ENCODE measurements at regions not wholly inside any gene's neighbourhood (a gene's known extent, or its start where the extent isn't known, plus 50 kb on each side); places are given as distances from the start of the nearest gene placed in this dataset.
"Not testable (repeated sequence)": the region's sequence is repeated elsewhere in the genome, so short reads cannot be mapped to it uniquely, and the experiment has no call there.

DNA sequence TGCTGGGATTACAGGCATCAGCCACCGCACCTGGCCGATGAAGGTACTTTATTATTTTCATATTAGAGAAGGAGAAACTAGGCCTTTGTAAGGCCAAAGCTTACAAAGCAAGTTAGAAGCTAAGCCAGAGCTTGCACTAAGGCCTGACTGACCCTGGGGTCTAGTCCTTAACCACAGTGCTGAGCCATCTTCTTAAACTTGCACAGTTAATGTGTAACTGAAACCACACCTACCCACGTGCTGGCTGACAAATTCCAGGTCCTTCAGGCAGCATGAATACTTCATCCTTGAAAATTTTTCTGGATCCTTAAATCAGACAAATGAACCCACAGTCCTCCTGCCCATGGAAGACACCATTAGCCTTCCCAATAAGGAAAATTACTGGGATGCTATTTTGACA is 880.6 kb downstream of the UQCRFS1 start:
- DNase-seq, result no peak

- DNase-seq, result no peak
Observed at GRCh38 chr19:28331596-28331995, 881.4 kb downstream of the UQCRFS1 start.

DNA sequence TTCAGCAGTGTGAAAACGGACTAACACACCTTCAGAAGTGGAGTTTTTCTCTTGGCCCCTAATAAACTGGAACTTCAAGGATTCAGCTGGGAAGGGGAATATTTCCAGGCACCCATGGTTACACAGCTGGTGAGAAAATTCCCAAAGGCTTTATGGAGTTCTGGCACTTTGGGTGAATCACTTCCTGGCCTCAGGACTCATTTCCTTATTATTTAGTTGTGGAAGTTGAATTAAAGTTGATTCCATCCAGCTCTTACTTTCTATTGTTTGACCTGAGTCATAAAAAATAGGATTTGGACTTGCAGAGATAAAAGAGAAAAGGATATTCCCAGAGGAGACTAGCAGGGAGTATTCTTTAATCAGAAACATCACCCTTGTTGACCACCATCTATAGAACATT is 882.1 kb downstream of the UQCRFS1 start:
- no peak for DNase-seq

- DNase-seq, result no peak
Observed at GRCh38 chr19:28329429-28329828, 883.5 kb downstream of the UQCRFS1 start.

DNA sequence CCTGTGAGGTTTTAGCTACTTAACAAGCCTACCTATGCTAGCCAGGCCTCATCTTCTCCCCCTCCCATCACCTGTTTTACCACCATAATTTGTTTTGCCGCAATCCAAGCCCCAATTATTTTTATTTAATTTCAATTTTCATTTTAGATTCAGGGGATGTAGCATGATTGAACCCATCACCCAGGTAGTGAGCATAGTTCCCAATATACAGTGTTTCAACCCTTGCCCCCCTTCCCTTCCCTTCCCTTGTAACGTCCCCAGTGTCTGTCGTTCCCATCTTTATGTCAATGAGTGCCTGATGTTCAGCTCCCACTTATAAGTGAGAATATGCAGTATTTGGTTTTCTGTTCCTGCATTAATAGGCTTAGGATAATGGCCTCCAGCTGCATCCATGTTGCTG is 885.0 kb downstream of the UQCRFS1 start:
- no peak for DNase-seq

DNA sequence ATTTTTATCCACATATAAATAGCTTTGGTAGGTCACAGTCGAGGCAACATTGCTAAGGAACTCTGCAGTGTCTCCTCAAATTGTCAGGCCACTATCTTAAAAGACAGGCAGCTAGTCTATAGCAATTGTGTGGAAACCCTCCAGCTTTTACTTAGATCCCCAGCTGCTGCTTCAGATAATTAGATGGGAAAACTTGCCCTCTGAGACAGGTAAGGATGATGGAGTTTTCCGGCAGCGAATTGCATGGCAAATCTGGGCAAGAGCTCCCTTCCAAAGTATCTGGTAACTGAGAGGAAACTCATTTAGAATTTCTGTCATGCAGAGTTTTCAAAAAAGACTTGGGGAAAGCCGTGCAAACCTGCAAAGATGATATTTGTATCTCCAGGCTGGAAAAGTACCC is 886.2 kb downstream of the UQCRFS1 start:
- no peak for DNase-seq

DNA sequence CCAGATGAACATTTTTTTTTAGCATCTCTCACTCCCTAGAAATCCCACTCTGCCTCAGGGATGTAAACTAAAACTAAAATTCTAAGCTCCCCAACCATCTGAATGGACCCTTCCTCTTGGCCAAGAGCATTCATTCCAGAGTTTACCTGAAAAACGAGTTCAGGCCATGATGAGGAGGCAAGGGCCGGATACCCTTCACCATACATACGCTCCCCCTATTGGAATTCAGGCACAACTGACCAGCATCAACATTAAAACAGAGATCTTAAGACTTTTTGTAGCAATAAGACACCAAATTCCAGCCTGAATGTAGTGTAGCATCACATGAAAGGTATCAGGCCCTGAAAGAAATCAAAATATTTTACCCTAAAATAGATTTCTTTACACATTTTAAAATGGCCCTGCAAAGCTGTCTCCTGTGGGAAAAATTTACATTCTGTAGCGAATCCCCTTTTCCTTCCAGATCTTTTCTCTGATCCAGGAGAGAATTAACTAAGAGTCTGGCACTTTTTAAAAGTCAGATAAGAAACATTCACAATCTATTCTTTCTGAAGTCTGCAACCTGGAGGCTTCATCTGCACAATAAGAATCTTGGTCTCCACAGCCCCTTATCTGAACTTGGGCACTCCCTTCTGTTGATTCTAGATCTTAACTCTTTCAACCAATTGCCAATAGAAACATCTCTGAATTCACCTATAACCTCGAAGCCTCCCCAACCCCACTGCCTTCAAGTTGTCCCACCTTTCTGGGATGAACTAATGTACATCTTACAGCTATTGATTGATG is 888.5 kb downstream of the UQCRFS1 start:
- no peak for DNase-seq

DNA sequence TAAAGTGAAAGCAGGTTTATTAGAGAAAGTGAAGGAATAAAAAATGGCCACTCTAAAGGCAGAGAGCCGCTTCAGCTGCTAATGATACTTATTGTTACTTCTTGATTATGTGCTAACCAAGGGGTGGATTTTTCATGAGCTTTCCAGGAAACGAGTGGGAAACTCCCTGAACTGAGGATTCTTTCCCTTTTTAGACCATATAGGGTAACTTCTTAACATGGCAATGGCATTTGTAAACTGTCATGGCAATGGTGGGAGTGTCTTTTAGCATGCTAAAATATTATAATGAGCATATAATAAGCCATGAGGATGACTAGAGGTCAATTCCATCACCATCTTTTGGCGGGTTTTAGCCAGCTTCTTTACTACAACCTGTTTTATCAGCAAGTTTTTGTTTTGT is 890.0 kb downstream of the UQCRFS1 start:
- no peak for DNase-seq

DNA sequence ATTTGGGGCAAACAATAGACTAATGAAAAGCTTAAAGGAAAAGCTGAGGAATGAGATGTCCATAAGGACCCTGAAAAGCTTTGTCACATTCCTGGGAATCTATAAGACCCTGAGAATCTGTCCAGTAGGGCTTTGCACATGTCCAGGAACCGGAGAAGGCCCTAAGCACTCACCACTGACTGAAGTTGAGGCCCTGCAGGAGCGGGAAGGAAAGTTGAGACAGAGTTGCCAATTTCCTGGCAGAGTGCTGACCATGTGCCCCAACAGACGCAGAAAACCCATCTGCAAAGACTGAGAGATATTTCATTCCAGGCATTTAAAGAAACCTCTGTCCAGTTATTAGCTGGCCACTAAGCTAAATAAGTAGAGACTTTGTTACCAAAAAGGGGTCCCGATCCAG is 890.5 kb downstream of the UQCRFS1 start:
- no peak for DNase-seq

GRCh38 chr19:28319918-28320317 is 893.0 kb downstream of the UQCRFS1 start:
- DNase-seq, result no peak

DNA sequence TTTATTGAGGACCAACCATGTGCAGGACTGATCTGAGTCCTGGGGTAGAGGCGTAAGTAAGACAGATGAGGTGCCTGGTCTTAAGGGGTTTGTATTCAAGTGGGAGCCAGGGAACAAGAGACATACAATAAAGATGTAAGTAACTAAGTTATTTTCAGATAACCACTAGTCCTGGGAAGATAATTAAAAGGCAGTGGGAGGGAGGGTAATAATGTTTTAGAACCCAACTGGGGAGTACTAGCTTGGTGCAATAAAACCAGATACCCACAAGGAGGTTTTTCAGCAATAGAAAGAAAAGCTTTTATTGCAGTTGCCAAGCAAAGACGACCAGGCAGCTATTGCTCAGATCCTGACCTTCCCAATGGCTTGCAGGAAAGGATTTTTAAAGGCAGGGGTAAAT is 893.7 kb downstream of the UQCRFS1 start:
- no peak for DNase-seq

DNA sequence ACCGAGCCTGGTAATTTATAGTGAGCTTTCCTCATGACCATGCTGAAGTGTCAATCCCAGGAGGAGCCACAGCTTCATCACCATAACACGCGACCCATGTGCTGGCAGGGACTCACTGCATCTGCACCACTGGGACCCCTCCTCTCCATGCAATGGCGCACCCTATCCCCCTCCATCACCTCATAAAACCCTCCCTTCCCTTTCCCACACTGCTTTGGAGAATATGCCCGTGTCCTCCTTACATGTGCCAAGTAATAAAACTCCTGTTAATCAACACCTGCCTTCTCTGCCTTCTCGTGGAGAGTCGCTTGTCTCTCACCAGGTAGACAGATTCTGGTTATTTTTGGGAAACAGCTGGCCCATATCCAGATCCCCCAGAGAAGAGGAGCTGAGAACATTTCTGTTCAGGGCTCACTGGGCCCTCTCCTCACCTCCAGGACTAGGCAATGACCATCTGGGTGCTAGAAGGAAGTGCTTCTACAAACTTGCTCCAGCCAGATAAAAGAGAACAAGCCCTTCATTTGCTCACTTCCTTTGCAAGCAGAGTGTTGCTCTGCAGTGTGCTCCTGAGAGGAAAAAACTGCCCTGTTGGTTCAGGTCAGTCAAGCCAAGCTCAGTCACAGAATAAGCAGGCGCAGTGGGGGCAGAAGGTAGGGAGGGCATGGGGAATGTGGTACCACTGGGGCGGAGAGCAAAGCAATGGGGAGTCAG is 894.3 kb downstream of the UQCRFS1 start:
- no peak for DNase-seq

- DNase-seq, result no peak
Observed at GRCh38 chr19:28316464-28316863, 896.5 kb downstream of the UQCRFS1 start.

GRCh38 chr19:28314756-28315155 is 898.2 kb downstream of the UQCRFS1 start:
- no peak for DNase-seq

- DNase-seq, result no peak
Observed at GRCh38 chr19:28314287-28314686, 898.7 kb downstream of the UQCRFS1 start.

GRCh38 chr19:28313633-28314032 is 899.3 kb downstream of the UQCRFS1 start:
- no peak for DNase-seq

DNA sequence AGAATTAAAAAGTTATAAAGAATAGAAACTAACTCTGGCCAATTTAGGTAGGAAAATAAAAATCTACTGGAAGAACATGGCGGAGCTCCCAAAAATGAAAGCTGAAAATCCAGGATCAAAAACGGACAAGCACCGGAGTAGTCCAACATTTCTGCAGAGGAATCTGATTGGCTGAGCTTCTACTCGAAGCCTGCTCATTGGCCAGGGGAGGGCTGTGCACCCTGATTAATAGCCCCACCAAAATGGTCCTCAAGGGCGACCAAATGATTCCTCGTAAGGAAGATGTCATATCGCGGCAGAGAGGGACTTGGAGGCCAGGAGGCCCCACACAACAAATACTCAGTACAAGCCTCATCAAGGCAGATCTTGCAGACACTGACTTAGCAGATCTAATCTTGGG is 900.7 kb downstream of the UQCRFS1 start:
- DNase-seq, result no peak

DNA sequence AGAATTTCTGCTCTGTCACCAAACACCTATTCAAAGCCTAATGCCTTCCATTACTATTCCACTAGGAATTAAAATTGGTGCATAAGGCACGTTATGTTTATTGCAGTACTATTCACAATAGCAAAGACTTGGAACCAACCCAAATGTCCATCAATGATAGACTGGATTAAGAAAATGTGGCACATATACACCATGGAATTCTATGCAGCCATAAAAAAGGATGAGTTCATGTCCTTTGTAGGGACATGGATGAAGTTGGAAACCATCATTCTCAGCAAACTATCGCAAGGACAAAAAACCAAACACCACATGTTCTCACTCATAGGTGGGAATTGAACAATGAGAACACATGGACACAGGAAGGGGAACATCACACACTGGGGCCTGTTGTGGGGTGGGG is 902.1 kb downstream of the UQCRFS1 start:
- not testable (repeated sequence) for DNase-seq

DNA sequence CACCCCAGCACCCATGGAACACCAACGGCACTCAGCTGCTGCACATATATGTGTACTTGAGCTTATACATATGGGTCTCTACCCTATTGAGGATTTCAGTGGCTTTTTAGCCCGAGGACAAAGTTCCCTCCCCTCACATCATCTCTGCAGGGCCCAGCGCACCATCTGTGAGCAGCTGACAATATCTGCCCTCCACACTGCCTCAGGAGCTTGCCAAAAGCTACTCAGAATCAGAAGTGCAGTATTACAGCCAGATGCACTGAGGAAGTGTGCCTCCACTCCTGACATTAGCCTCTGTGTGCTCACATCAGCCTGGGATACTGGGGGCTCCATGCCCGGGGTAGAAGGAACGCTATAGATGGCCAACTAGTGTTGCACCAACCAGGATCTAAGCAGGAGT is 903.9 kb downstream of the UQCRFS1 start:
- DNase-seq, result no peak

- no peak for DNase-seq
Observed at GRCh38 chr19:28307963-28308362, 905.0 kb downstream of the UQCRFS1 start.

DNA sequence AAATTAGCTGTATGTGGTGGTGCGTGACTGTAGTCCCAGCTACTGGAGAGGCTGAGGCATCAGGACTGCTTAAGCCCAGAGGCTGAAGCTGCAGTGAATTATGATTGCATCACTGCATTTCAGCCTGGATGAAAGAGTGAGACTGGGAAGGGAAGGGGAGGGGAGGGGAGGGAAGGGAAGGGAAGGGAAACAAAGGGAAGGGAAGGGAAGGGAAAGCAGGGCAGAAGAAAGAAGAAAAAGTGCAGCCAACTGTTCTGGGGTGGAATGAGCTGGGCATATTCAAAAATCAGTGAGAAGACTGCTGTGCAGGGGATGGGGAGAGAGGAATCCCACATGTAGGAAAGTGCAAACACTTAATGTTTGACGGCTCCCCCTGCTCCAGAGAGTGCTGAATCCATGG is 905.5 kb downstream of the UQCRFS1 start:
- DNase-seq, result no peak

DNA sequence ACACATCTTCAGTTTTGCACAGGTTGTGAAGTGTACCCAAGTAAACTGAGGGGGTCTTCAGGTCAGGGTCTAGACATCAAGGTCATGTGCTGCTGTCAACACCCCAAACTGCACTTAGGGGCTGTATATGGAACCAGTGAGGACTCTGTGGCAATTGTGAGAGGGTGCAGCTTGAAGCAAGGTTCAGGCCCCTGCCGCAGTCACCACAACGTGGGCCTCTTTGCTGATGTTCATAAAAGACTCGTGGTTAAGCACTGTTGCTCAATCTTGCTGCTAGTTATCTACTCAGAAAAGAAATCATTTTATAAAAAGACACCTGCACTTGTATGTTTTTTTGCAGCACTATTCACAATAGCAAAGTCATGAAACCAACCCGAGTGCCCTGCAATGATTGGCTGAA is 907.4 kb downstream of the UQCRFS1 start:
- no peak for DNase-seq

DNA sequence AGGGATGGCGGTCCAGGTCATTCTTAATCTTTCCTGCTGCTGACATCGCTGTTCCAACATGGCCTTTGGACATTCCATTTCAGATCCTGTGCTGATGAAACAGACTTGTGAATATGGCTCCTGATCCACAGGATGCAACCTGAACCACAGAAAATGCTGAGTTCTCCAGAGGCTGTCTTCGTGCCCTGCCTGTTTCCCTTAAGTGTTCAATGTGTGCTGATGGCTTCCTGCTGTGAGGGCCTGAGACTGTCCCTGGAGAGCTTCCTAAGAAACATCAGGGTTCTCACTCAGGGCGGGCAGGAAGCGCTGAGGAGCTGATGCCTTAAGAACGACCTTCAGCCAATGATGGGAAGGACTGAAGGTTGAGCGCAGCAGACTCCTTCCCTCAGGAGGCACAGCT is 909.4 kb downstream of the UQCRFS1 start:
- DNase-seq, result no peak

DNA sequence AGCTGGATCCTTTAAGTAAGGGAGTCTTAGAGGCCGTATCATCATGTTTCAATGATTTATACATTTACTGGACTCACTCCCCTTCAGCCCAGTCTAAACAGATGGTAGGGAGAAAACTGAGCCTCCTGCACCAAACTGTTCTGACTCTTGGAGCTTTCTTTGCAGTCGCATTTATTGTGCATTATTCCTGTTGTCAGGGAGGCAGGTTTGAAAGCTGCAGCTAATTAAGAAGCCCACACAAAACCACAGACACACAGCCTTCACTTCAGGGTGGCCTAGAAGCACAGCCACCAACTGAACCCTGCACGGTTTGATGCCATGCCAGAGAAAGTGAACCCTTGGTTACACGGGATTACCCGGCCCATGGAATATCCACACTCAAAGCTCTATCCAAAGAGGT is 911.0 kb downstream of the UQCRFS1 start:
- DNase-seq, result no peak

DNA sequence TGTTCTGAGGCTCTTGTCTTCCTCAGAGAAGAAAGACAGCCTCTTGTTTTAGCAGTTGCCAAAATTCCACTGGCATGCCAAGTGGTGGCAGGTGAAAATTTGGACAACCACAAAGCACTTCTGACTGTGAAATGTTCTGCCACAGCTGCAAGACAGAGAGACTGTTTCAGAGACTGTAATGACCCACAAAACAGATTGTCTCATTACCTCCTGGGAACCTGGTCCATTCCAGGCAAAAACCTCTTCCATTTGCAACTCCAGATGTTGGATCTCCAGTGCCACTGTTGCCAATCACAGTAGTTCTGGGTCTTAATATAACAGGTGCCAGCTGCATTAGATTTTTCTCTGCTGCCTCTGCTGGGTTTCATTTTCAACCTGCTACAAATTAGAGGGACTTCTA is 911.5 kb downstream of the UQCRFS1 start:
- no peak for DNase-seq
